ENCODE measurements at regions not wholly inside any gene's neighbourhood (a gene's known extent, or its start where the extent isn't known, plus 50 kb on each side); places are given as distances from the start of the nearest gene placed in this dataset.

- DNase-seq: no peak
- no peaks in the 10 kb centered on the region for H3K9me3 ChIP-seq (ENCODE audit: control insufficient read depth, low read length)
- H3K4me3 ChIP-seq (ENCODE audit: low read length in 2 of 2): no peak overlapping the region
- ATAC-seq (ENCODE audit: low FRiP score): no peak
- 44 to 47% methylated on average over 3 of the region's 3 CpGs for WGBS, 2 donors
- intact Hi-C loops (cut with DNase I): no loop called here
- peaks cover 5 to 10% of the 10 kb centered on the region in 2 donors for H3K4me1 ChIP-seq (ENCODE audit: control insufficient read depth in 1 of 2, insufficient read depth in 2 of 2, low read length in 2 of 2)
- peak overlapping the region in 1 of 2 donors; percentile 57 for H3K27ac ChIP-seq (ENCODE audit: low read depth in 1 of 2, low read length in 2 of 2)
- peaks cover 0 to 4% of the 10 kb centered on the region in 2 donors for H3K36me3 ChIP-seq (ENCODE audit: control insufficient read depth in 1 of 2, insufficient read depth in 2 of 2, low read length in 1 of 2)
- no peaks in the 10 kb centered on the region for H3K27me3 ChIP-seq (ENCODE audit: control insufficient read depth in 1 of 2, insufficient read depth in 2 of 2, low read length in 1 of 2)
Measured at GRCh38 chr4:15375667-15376066, 52.2 kb upstream of the C1QTNF7 start.

DNA sequence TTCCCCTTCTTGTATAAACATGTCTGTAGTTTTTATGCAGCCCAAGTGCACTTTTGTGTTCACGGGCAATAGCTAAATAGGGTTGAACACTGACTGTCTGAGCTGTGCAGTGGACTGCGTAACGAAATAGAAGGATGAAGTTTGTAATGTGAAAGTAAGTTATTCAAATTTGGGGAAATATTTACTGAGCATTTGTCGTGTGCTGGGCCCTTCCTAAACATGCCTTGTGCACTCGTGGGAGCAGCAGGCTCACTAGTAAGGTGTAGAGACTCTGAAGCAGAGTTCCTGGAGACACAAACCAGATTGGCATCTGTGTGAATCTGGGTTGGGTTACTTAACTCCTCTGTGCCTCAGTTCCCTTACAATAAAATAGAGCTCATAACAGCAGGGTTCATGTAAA lies 51.7 kb upstream of the C1QTNF7 start:
- ATAC-seq (ENCODE audit: low FRiP score) (no peak), DNase-seq (no peak)
- no peaks in the 10 kb centered on the region for H3K9me3 ChIP-seq (ENCODE audit: control insufficient read depth, low read length)
- 68 to 79% methylated on average over 5 of the region's 5 CpGs for WGBS, 2 donors
- peaks cover 2 to 10% of the 10 kb centered on the region in 2 donors for H3K4me1 ChIP-seq (ENCODE audit: control insufficient read depth in 1 of 2, insufficient read depth in 2 of 2, low read length in 2 of 2)
- H3K4me3 ChIP-seq (ENCODE audit: low read length in 2 of 2): no peak overlapping the region
- peaks cover 0 to 4% of the 10 kb centered on the region in 2 donors for H3K36me3 ChIP-seq (ENCODE audit: control insufficient read depth in 1 of 2, insufficient read depth in 2 of 2, low read length in 1 of 2)
- H3K27me3 ChIP-seq (ENCODE audit: control insufficient read depth in 1 of 2, insufficient read depth in 2 of 2, low read length in 1 of 2): no peaks in the 10 kb centered on the region
- peak overlapping the region in 1 of 2 donors; percentile 57 for H3K27ac ChIP-seq (ENCODE audit: low read depth in 1 of 2, low read length in 2 of 2)
- intact Hi-C loops (cut with DNase I): no loop called here

DNA sequence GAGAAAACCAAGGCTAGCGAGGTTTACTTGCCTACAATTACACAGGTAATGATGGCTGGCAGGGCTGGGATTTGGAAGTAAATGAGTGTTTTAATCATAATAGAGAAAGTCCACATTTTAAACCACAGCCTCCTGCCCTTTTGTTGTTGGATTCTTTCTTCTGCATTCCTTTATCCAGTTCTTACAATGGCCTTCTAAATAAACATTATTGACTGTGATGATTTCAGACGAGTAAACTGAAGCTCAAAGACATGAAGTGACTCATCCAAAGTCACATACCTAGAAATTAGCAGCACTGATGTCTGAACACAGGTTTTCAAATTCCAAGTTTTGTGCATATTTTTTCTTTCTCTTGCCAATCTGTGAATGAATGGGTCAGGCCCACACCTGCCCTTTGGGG lies 51.2 kb upstream of the C1QTNF7 start:
- intact Hi-C loops (cut with DNase I): no loop called here
- no peak overlapping the region for H3K27ac ChIP-seq (ENCODE audit: low read depth in 1 of 2, low read length in 2 of 2)
- H3K4me1 ChIP-seq (ENCODE audit: control insufficient read depth in 1 of 2, insufficient read depth in 2 of 2, low read length in 2 of 2): peaks cover 2 to 10% of the 10 kb centered on the region in 2 donors
- no peak for DNase-seq
- WGBS, 2 donors: 56 to 60% methylated on average over 2 of the region's 2 CpGs
- H3K9me3 ChIP-seq (ENCODE audit: control insufficient read depth, low read length): no peaks in the 10 kb centered on the region
- no peak overlapping the region for H3K4me3 ChIP-seq (ENCODE audit: low read length in 2 of 2)
- ATAC-seq (ENCODE audit: low FRiP score): no peak
- H3K27me3 ChIP-seq (ENCODE audit: control insufficient read depth in 1 of 2, insufficient read depth in 2 of 2, low read length in 1 of 2): no peaks in the 10 kb centered on the region
- peaks cover 0 to 2% of the 10 kb centered on the region in 2 donors for H3K36me3 ChIP-seq (ENCODE audit: control insufficient read depth in 1 of 2, insufficient read depth in 2 of 2, low read length in 1 of 2)
